ENCODE measurements at regions not wholly inside any gene's neighbourhood (a gene's known extent, or its start where the extent isn't known, plus 50 kb on each side); places are given as distances from the start of the nearest gene placed in this dataset.

- Histone ChIP-seq H3K27ac (no peak overlapping the region), H3K9ac (no peak overlapping the region), H3K36me3 (no peaks in the 10 kb centered on the region)
These were observed 780.6 kb downstream of the TSN start for GRCh38 chr2:122535960-122536505.

GRCh38 chr2:122539311-122539710 lies 783.9 kb downstream of the TSN start:
- Mint-ChIP-seq H3K27ac (no peak overlapping the region), H3K9me3 (no peaks in the 10 kb centered on the region), H3K4me1 (no peaks in the 10 kb centered on the region), H3K27me3 (ENCODE audit: insufficient read depth, low read depth) (peaks cover 2% of the 10 kb centered on the region), H3K36me3 (no peaks in the 10 kb centered on the region), H3K4me3 (no peak overlapping the region)
- Histone ChIP-seq H3K4me3 (no peak overlapping the region), H2AFZ (replicated peaks) (no peak overlapping the region), H4K20me1 (ENCODE audit: low read depth) (no peaks in the 10 kb centered on the region), H3K9ac (no peak overlapping the region), H3K36me3 (no peaks in the 10 kb centered on the region), H3K27me3 (no peaks in the 10 kb centered on the region), H3F3A (ENCODE audit: low read depth) (no peaks in the 10 kb centered on the region), H3K27ac (no peak overlapping the region), H3K4me1 (peaks cover 3% of the 10 kb centered on the region), H3K79me2 (ENCODE audit: low read depth) (no peaks in the 10 kb centered on the region), H3K4me2 (no peak overlapping the region), H3K9me3 (ENCODE audit: low read depth) (no peaks in the 10 kb centered on the region)
- TF ChIP-seq EZH2 (IDR thresholded peaks at IDR 0.05) (no peak), CTCF (IDR thresholded peaks at IDR 0.05) (no peak), EZH2phosphoT487 (IDR thresholded peaks at IDR 0.05) (no peak)
- DNase-seq (ENCODE audit: low spot score) = no peak

More at GRCh38 chr2:122535960-122536505, 780.6 kb downstream of the TSN start:
- peaks cover 7% of the 10 kb centered on the region for H3F3A ChIP-seq (ENCODE audit: low read depth)
- no peaks in the 10 kb centered on the region for H4K20me1 ChIP-seq (ENCODE audit: low read depth)
- no peak overlapping the region for H3K27ac Mint-ChIP-seq
- no peaks in the 10 kb centered on the region for H3K9me3 ChIP-seq (ENCODE audit: low read depth)
- H3K4me1 Mint-ChIP-seq = peaks cover 9% of the 10 kb centered on the region
- no peak for DNase-seq (ENCODE audit: low spot score)
- no peak overlapping the region for H3K4me3 ChIP-seq
- no peaks in the 10 kb centered on the region for H3K9me3 Mint-ChIP-seq
- TF ChIP-seq CTCF (IDR thresholded peaks at IDR 0.05) (no peak), EZH2phosphoT487 (IDR thresholded peaks at IDR 0.05) (no peak), EZH2 (IDR thresholded peaks at IDR 0.05) (no peak)
- H3K36me3 Mint-ChIP-seq = no peaks in the 10 kb centered on the region
- no peak overlapping the region for H3K4me3 Mint-ChIP-seq
- no peak overlapping the region for H2AFZ ChIP-seq (replicated peaks)
- H3K27me3 ChIP-seq = no peaks in the 10 kb centered on the region
- H3K4me1 ChIP-seq = peaks cover 10% of the 10 kb centered on the region
- H3K27me3 Mint-ChIP-seq (ENCODE audit: insufficient read depth, low read depth) = peaks cover 5% of the 10 kb centered on the region
- no peak overlapping the region for H3K4me2 ChIP-seq
- H3K79me2 ChIP-seq (ENCODE audit: low read depth) = no peaks in the 10 kb centered on the region

- Mint-ChIP-seq H3K4me3 (no peak overlapping the region), H3K27ac (no peak overlapping the region), H3K36me3 (no peaks in the 10 kb centered on the region), H3K9me3 (no peaks in the 10 kb centered on the region), H3K27me3 (ENCODE audit: insufficient read depth, low read depth) (peaks cover 2% of the 10 kb centered on the region), H3K4me1 (no peaks in the 10 kb centered on the region)
- no peaks in the 10 kb centered on the region for H3K9me3 ChIP-seq (ENCODE audit: low read depth)
- H3K27ac ChIP-seq = no peak overlapping the region
- no peak overlapping the region for H3K4me3 ChIP-seq
- no peaks in the 10 kb centered on the region for H3K27me3 ChIP-seq
- H3K4me2 ChIP-seq = no peak overlapping the region
- no peak for TF ChIP-seq EZH2 (IDR thresholded peaks at IDR 0.05)
- no peak for TF ChIP-seq CTCF (IDR thresholded peaks at IDR 0.05)
- no peak for TF ChIP-seq EZH2phosphoT487 (IDR thresholded peaks at IDR 0.05)
- no peak overlapping the region for H2AFZ ChIP-seq (replicated peaks)
- no peak for DNase-seq (ENCODE audit: low spot score)
- H4K20me1 ChIP-seq (ENCODE audit: low read depth) = no peaks in the 10 kb centered on the region
- H3K36me3 ChIP-seq = no peaks in the 10 kb centered on the region
- no peaks in the 10 kb centered on the region for H3K79me2 ChIP-seq (ENCODE audit: low read depth)
- no peak overlapping the region for H3K9ac ChIP-seq
- H3K4me1 ChIP-seq = peaks cover 3% of the 10 kb centered on the region
- no peaks in the 10 kb centered on the region for H3F3A ChIP-seq (ENCODE audit: low read depth)
These were observed 784.5 kb downstream of the TSN start for GRCh38 chr2:122539920-122540319.

Measured in neural progenitor cell (in vitro differentiated cells).